AG08396 (cell line): ENCODE measurements at regions not wholly inside any gene's neighbourhood (a gene's known extent, or its start where the extent isn't known, plus 50 kb on each side); places are given as distances from the start of the nearest gene placed in this dataset.

Experiments
- DNase-seq: peaks from one replicate; pipeline ENCODE4 v3.0.0; 2012; ENCODE audit warnings: low spot score, mixed read lengths

- DNase-seq = no peak
Observed at GRCh38 chr3:194973366-194974000, 287.8 kb downstream of the FAM43A start.

- DNase-seq = no peak
Observed at GRCh38 chr3:194974468-194975135, 288.9 kb downstream of the FAM43A start.

GRCh38 chr3:194976049-194976451, 290.4 kb downstream of the FAM43A start:
- DNase-seq = no peak

GRCh38 chr3:194976874-194977273, 291.2 kb downstream of the FAM43A start:
- no peak for DNase-seq

- DNase-seq = no peak
Observed at GRCh38 chr3:194977356-194977755, 291.7 kb downstream of the FAM43A start.

GRCh38 chr3:194979173-194979572, 291.8 kb downstream of the XXYLT1 start:
- DNase-seq = no peak

GRCh38 chr3:194982472-194982871, 288.5 kb downstream of the XXYLT1 start:
- DNase-seq = no peak

GRCh38 chr3:194983121-194983520, 287.8 kb downstream of the XXYLT1 start:
- DNase-seq = no peak

GRCh38 chr3:194983620-194984019, 287.3 kb downstream of the XXYLT1 start:
- no peak for DNase-seq

- no peak for DNase-seq
Observed at GRCh38 chr3:194984066-194984465, 286.9 kb downstream of the XXYLT1 start.

- no peak for DNase-seq
Observed at GRCh38 chr3:194984622-194985021, 286.3 kb downstream of the XXYLT1 start.

- peak; percentile 70 for DNase-seq
Observed at GRCh38 chr3:194985031-194985578, 285.9 kb downstream of the XXYLT1 start.

GRCh38 chr3:194986208-194987043, 284.5 kb downstream of the XXYLT1 start:
- DNase-seq = no peak

GRCh38 chr3:194987571-194988494, 283.1 kb downstream of the XXYLT1 start:
- DNase-seq = no peak

- DNase-seq = no peak
Observed at GRCh38 chr3:194988495-194989165, 282.3 kb downstream of the XXYLT1 start.

- DNase-seq = no peak
Observed at GRCh38 chr3:194989241-194989640, 281.7 kb downstream of the XXYLT1 start.

GRCh38 chr3:194990454-194991337, 280.3 kb downstream of the XXYLT1 start:
- DNase-seq = no peak

- DNase-seq = no peak
Observed at GRCh38 chr3:194991338-194991654, 279.7 kb downstream of the XXYLT1 start.

- no peak for DNase-seq
Observed at GRCh38 chr3:194993896-194994295, 277.1 kb downstream of the XXYLT1 start.

GRCh38 chr3:194994551-194994981, 276.4 kb downstream of the XXYLT1 start:
- DNase-seq = no peak
